K562 (cell line): ENCODE measurements at regions not wholly inside any gene's neighbourhood (a gene's known extent, or its start where the extent isn't known, plus 50 kb on each side); places are given as distances from the start of the nearest gene placed in this dataset.

Experiments used
- ATAC-seq: fragments of 200-7000 bp; cut with Tn5 transposase; 3 replicates; pipeline ENCODE4 v1.9.1; 2020; ENCODE audit warnings: moderate library complexity
- BruUV-seq: library from RNA; stranded (reverse); fragments of 400-500 nt; replicated peaks from 2 replicates; lab custom pipeline; 2021; lab: Mats Ljungman, UMichigan
- CTCF ChIA-PET: fragments of 300-600 bp; formaldehyde crosslinking; extraction: SDS; loops from one replicate; lab custom pipeline; 2021; ENCODE audit warnings: low intra/inter-chr PET ratio; lab: Yijun Ruan, JAX
- POLR2A ChIA-PET: fragments of 300-600, 350-650 bp; sonication (Branson Sonifier 250); formaldehyde crosslinking; extraction: SDS; loops from one replicate; lab custom pipeline; 2021; ENCODE audit warnings: antibody characterized with exemption, inconsistent platforms; lab: Yijun Ruan, JAX
- DNase-seq, 4 experiments: peaks; one replicate each; pipeline versions ENCODE4 v3.0.0 to v3.0.0-alpha.2; 2011 to 2018; ENCODE audit warnings: low spot score in 3 of 4, mixed read lengths in 3 of 4; ENCODE audit errors: extremely low read depth in 1 of 4
- FAIRE-seq: peaks from 2 replicates; lab custom pipeline; 2011; peaks lifted over from hg19 to GRCh38; lab: Jason Lieb, UNC
- H2AFZ ChIP-seq: 2 replicates; pipeline ENCODE4 v1.6.0; 2011; ENCODE audit warnings: low read depth, low read length, control low read depth, inconsistent platforms
- H3K27ac ChIP-seq: fragments of 200-600 bp; 3 replicates; pipeline ENCODE4 v1.8.0; 2011; ENCODE audit warnings: low read depth, mild to moderate bottlenecking, control low read depth, inconsistent platforms, low read length, moderate library complexity, mixed read lengths; ENCODE audit errors: extremely low read depth
- H3K27me3 ChIP-seq, 2 experiments: fragments of 300-600 bp in 1 of 2; 2 replicates in 1 of 2; 3 replicates in 1 of 2; pipeline versions ENCODE4 v1.6.0 to v1.8.0; 2011; ENCODE audit warnings: inconsistent platforms in 2 of 2, low read length in 2 of 2, mild to moderate bottlenecking in 1 of 2, mixed read lengths in 1 of 2, moderate library complexity in 1 of 2; ENCODE audit not compliant: control insufficient read depth in 2 of 2, insufficient read depth in 2 of 2
- H3K36me3 ChIP-seq: fragments of 300-600 bp; 3 replicates; pipeline ENCODE4 v1.8.0; 2011; ENCODE audit warnings: mild to moderate bottlenecking, low read length, inconsistent platforms; ENCODE audit not compliant: control insufficient read depth, insufficient read depth
- H3K4me1 ChIP-seq, 2 experiments: fragments of 200-600 bp in 1 of 2; replicated peaks in 1 of 2; 2 replicates in 1 of 2; 3 replicates in 1 of 2; pipeline versions ENCODE4 v1.5.1 to v1.8.0; 2011; ENCODE audit warnings: inconsistent platforms in 2 of 2, low read length in 2 of 2, mild to moderate bottlenecking in 1 of 2, mixed read lengths in 1 of 2, moderate library complexity in 1 of 2; ENCODE audit not compliant: control insufficient read depth in 2 of 2, insufficient read depth in 2 of 2
- H3K4me2 ChIP-seq: 2 replicates; pipeline ENCODE4 v1.6.1; 2011; ENCODE audit warnings: low read length, control low read depth, inconsistent platforms, mixed read lengths; ENCODE audit not compliant: insufficient read depth
- H3K4me3 ChIP-seq: fragments of 200-600 bp; sonication (generic), shearing (Covaris generic); 2 replicates; pipeline ENCODE4 v1.5.1; 2016; ENCODE audit warnings: control low read depth, inconsistent platforms
- H3K79me2 ChIP-seq: fragments of 200-600 bp; 3 replicates; pipeline ENCODE4 v1.8.0; 2011; ENCODE audit warnings: low read length, inconsistent platforms; ENCODE audit not compliant: control insufficient read depth, insufficient read depth
- H3K9ac ChIP-seq, 2 experiments: 2 replicates each; pipeline versions ENCODE4 v1.6.0 to v1.6.1; 2011; ENCODE audit warnings: low read depth in 2 of 2, low read length in 2 of 2, control low read depth in 1 of 2, inconsistent platforms in 1 of 2, mild to moderate bottlenecking in 1 of 2, mixed read lengths in 1 of 2; ENCODE audit not compliant: insufficient read depth in 1 of 2
- H3K9me1 ChIP-seq: one replicate; pipeline ENCODE4 v1.6.0; 2011; ENCODE audit warnings: inconsistent platforms, mild to moderate bottlenecking, low read length, moderate library complexity; ENCODE audit not compliant: control insufficient read depth, insufficient read depth
- H3K9me3 ChIP-seq: replicated peaks from 2 replicates; pipeline ENCODE4 v1.5.1; 2011; ENCODE audit warnings: low read depth, low read length, inconsistent platforms; ENCODE audit not compliant: control insufficient read depth, insufficient read depth
- H4K20me1 ChIP-seq: replicated peaks from 2 replicates; pipeline ENCODE4 v1.6.1; 2011; ENCODE audit warnings: low read length, inconsistent platforms, mixed read lengths; ENCODE audit not compliant: control insufficient read depth, insufficient read depth
- ELK1 ChIP-seq: sonication (generic); formaldehyde crosslinking; IDR thresholded peaks from 2 replicates; pipeline ENCODE4 v1.8.1; 2022; ENCODE audit warnings: missing genetic modification reagents
- NCOA2 ChIP-seq, 2 experiments: fragments of 450-650 bp; IDR thresholded peaks; 2 replicates each; pipeline ENCODE4 v1.6.1; 2018; ENCODE audit warnings: mild to moderate bottlenecking in 2 of 2, moderate library complexity in 1 of 2; ENCODE audit not compliant: partially characterized antibody in 2 of 2
- RBM14 ChIP-seq: fragments of 200-400 bp; formaldehyde crosslinking; IDR thresholded peaks from 2 replicates; pipeline ENCODE4 v1.6.1; 2018; ENCODE audit warnings: low read depth, mild to moderate bottlenecking, low read length, moderate library complexity, borderline replicate concordance; ENCODE audit not compliant: insufficient read depth
- RBM34 ChIP-seq: fragments of 200-400 bp; formaldehyde crosslinking; IDR thresholded peaks from 2 replicates; pipeline ENCODE4 v1.6.1; 2018; ENCODE audit warnings: low read length, borderline replicate concordance; ENCODE audit not compliant: insufficient read depth
- TRIM25 ChIP-seq: fragments of 450-650 bp; IDR thresholded peaks from 2 replicates; pipeline ENCODE4 v1.7.0; 2016; ENCODE audit warnings: borderline replicate concordance
- XRCC4 ChIP-seq: IDR thresholded peaks from one replicate; pipeline ENCODE4 v1.6.1; 2011; ENCODE audit not compliant: insufficient read depth, insufficient read length; ENCODE audit errors: extremely low read depth
- XRCC5 ChIP-seq: fragments of 200-400 bp; formaldehyde crosslinking; IDR thresholded peaks from 2 replicates; pipeline ENCODE4 v1.6.1; 2017; ENCODE audit warnings: low read depth, mild to moderate bottlenecking, low read length
- ZBTB11 ChIP-seq, 3 experiments: fragments of 200-800 bp in 1 of 3; fragments of 250-450 bp in 1 of 3; fragments of 450-650 bp in 1 of 3; sonication (Bioruptor Pico) in 1 of 3; sonication (Bioruptor generic) in 1 of 3; formaldehyde crosslinking in 1 of 3; IDR thresholded peaks; 2 replicates each; pipeline versions ENCODE4 v1.6.1 to v1.8.0; 2016 to 2022; ENCODE audit warnings: mild to moderate bottlenecking in 2 of 3, missing genetic modification characterization in 2 of 3, missing compliant biosample characterization in 1 of 3, moderate library complexity in 1 of 3
- ZBTB12 ChIP-seq: fragments of 250-450 bp; sonication (Bioruptor Pico); IDR thresholded peaks from 2 replicates; pipeline ENCODE4 v1.4.0; 2020
- ZNF253 ChIP-seq: fragments of 250-450 bp; sonication (Bioruptor Pico); conservative IDR thresholded peaks from 2 replicates; pipeline ENCODE4 v1.6.1; 2021; ENCODE audit warnings: mild to moderate bottlenecking
- ZSCAN32 ChIP-seq: fragments of 450-650 bp; formaldehyde crosslinking; IDR thresholded peaks from 2 replicates; pipeline ENCODE4 v1.4.0; 2020; ENCODE audit warnings: mild to moderate bottlenecking, moderate library complexity
- WGBS: fragments of 100-300 bp; shearing (Covaris generic); methylation state at CpG from one replicate; pipeline ENCODE4 v1.1.6; 2016; ENCODE audit warnings: low coverage, mixed read lengths; ENCODE audit not compliant: insufficient coverage; ENCODE audit errors: missing lambda C conversion rate; 5-methylcytosine and 5-hydroxymethylcytosine counted together
- in situ Hi-C: fragments of 300-500 bp; cut with MboI; formaldehyde crosslinking; loops from 4 replicates; pipeline ENCODE4 v1.15.0; 2018; ENCODE audit warnings: inconsistent platforms, mixed read lengths
- intact Hi-C: fragments of 100-400 bp; cut with micrococcal nuclease; formaldehyde crosslinking; loops from 2 replicates; pipeline ENCODE4 v1.14.2; 2022

- no TSS peak for BruUV-seq
- in situ Hi-C loops (no loop called here), intact Hi-C loops (no loop called here)
- Histone ChIP-seq H3K9ac (no peak overlapping the region), H3K4me1 (no peaks in the 10 kb centered on the region), H3K9me1 (no peaks in the 10 kb centered on the region), H2AFZ (no peak overlapping the region), H3K9me3 (no peaks in the 10 kb centered on the region), H3K27ac (no peak overlapping the region), H3K27me3 (no peaks in the 10 kb centered on the region), H4K20me1 (no peaks in the 10 kb centered on the region), H3K79me2 (no peaks in the 10 kb centered on the region), H3K4me2 (no peak overlapping the region), H3K36me3 (no peaks in the 10 kb centered on the region), H3K4me3 (no peak overlapping the region)
- FAIRE-seq (no peak), DNase-seq (no peak), ATAC-seq (no peak)
- CTCF ChIA-PET = no interaction called here
- POLR2A ChIA-PET = no interaction called here
- WGBS = 0% methylated on average over 1 of the region's 1 CpG
- TF ChIP-seq ZBTB12 (CRISPR knock-in tag) = no peak
- TF ChIP-seq NCOA2 (IDR thresholded peaks at IDR 0.05; ENCODE audit: partially characterized antibody in 2 of 2) = no peak
- no peak for TF ChIP-seq ZNF253
- TF ChIP-seq ZBTB11 (CRISPR knock-in tag; IDR thresholded peaks at IDR 0.05) = no peak
- no peak for TF ChIP-seq RBM14
- no peak for TF ChIP-seq XRCC5
- no peak for TF ChIP-seq XRCC4
- no peak for TF ChIP-seq RBM34
- no peak for TF ChIP-seq TRIM25
- TF ChIP-seq ELK1 (CRISPR knock-in tag) = no peak
- TF ChIP-seq ZSCAN32 (CRISPR knock-in tag) = no peak
Measured at GRCh38 chr11:42960521-42961088, 351.2 kb upstream of the API5 start.
